Activated CD4-positive, alpha-beta T cell treated with anti-CD3 and anti-CD28 coated beads for 36 hours (primary cell): ENCODE measurements at regions not wholly inside any gene's neighbourhood (a gene's known extent, or its start where the extent isn't known, plus 50 kb on each side); places are given as distances from the start of the nearest gene placed in this dataset.

Experiments used
- ATAC-seq: fragments of 200-7000 bp; cut with Tn5 transposase; one replicate; pipeline ENCODE4 v1.10.0; 2021; ENCODE audit warnings: mild to moderate bottlenecking, moderate library complexity
- CTCF ChIA-PET: fragments of 350-600 bp; sonication (Branson Sonifier 250); formaldehyde crosslinking; loops from one replicate; lab custom pipeline; 2021; ENCODE audit warnings: antibody characterized with exemption; lab: Charles Lee
- POLR2A ChIA-PET: fragments of 350-600 bp; sonication (Branson Sonifier 250); formaldehyde crosslinking; loops from one replicate; lab custom pipeline; 2021; ENCODE audit warnings: antibody characterized with exemption, inconsistent platforms; lab: Charles Lee
- DNase-seq: peaks from one replicate; pipeline ENCODE4 v3.0.0-alpha.2; 2020
- H3K27ac Mint-ChIP-seq: one replicate; pipeline ENCODE4 v1.8.0; 2021; ENCODE audit warnings: mixed read lengths
- H3K27me3 Mint-ChIP-seq: one replicate; pipeline ENCODE4 v1.8.0; 2021; ENCODE audit warnings: mixed read lengths
- H3K36me3 Mint-ChIP-seq: one replicate; pipeline ENCODE4 v1.8.0; 2021; ENCODE audit warnings: low read depth, mixed read lengths
- H3K4me1 Mint-ChIP-seq: one replicate; pipeline ENCODE4 v1.8.0; 2021; ENCODE audit warnings: mixed read lengths
- H3K4me3 Mint-ChIP-seq: one replicate; pipeline ENCODE4 v1.8.0; 2021; ENCODE audit warnings: mild to moderate bottlenecking, moderate library complexity, mixed read lengths
- H3K9me3 Mint-ChIP-seq: one replicate; pipeline ENCODE4 v1.8.0; 2021; ENCODE audit warnings: low read depth, mixed read lengths
- intact Hi-C, 2 experiments: fragments of 100-400 bp; cut with DNase I in 1 of 2; cut with micrococcal nuclease in 1 of 2; formaldehyde crosslinking; loops; one replicate each; pipeline versions ENCODE4 v1.14.2 to v1.15.1; 2022 to 2024; cut with DNase I, micrococcal nuclease

DNA sequence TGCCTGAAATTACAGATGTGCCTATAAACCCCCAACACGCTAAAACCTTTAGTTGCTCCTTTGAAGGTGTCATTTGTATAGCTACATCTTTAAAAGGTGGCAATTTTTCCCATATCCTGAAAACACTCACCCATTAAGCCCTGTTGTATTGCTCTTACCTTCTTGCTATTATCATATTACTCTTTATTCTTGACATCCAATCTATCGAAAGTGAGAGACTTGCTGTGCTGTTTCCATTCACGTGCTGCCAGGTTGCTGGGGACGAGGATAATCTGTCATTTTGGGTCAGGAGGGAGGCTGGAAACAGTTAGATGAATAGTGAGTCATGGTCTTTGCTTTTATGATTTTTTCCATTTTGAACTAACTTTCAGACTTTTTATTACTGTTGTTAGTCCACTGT is 213.0 kb upstream of the PRMT6 start:
- Mint-ChIP-seq H3K9me3 (no peaks in the 10 kb centered on the region), H3K4me1 (no peaks in the 10 kb centered on the region), H3K4me3 (no peak overlapping the region), H3K36me3 (no peaks in the 10 kb centered on the region), H3K27ac (no peak overlapping the region), H3K27me3 (no peaks in the 10 kb centered on the region)
- ATAC-seq, result no peak
- no peak for DNase-seq
- intact Hi-C loops, result no loop called here
- CTCF ChIA-PET, result no interaction called here
- POLR2A ChIA-PET, result no interaction called here

DNA sequence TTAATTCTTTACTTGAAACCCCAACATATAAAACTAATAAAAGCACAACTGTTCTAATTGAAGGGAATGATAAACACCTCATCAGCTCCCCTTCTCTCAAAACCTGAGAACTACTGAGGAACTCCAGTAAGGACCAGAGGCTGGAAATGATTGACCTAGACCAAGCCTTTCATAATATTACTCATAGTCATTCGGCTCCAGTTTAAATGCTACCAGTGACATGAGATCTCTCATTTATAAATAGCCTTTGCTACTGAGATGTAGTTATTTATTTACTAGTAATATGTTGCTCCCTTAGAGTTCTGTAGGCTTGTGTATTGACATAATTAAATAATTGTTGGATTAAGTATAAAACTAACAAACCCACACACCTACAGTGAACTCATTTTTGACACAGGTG is 209.8 kb upstream of the PRMT6 start:
- ChIA-PET CTCF (no interaction called here), POLR2A (no interaction called here)
- intact Hi-C loops, result no loop called here
- Mint-ChIP-seq H3K4me1 (no peaks in the 10 kb centered on the region), H3K27ac (no peak overlapping the region), H3K27me3 (no peaks in the 10 kb centered on the region), H3K4me3 (no peak overlapping the region), H3K36me3 (no peaks in the 10 kb centered on the region), H3K9me3 (no peaks in the 10 kb centered on the region)
- ATAC-seq (no peak), DNase-seq (no peak)

DNA sequence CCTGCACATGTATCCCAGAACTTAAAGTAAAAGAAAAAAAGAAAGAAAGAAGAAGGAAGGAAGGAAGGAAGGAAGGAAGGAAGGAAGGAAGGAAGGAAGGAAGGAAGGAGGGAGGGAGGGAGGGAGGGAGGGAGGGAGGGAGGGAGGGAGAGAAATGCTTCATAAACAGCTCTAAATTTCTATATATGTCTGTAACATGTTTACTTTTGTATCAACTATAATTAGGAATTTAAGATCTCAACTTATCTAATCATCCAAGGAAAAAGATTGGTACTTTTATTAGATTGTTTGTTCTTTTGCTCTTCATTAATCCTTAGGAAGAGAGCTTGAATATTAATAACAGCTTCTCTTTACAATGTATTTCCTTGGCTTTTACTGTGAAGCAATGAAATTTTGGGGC is 195.4 kb upstream of the PRMT6 start:
- no peaks in the 10 kb centered on the region for H3K27me3 Mint-ChIP-seq
- H3K9me3 Mint-ChIP-seq, result peaks cover 1% of the 10 kb centered on the region
- H3K36me3 Mint-ChIP-seq, result no peaks in the 10 kb centered on the region
- POLR2A ChIA-PET, result no interaction called here
- H3K27ac Mint-ChIP-seq, result no peak overlapping the region
- H3K4me3 Mint-ChIP-seq, result no peak overlapping the region
- ATAC-seq (no peak), DNase-seq (no peak)
- intact Hi-C loops, result no loop called here
- CTCF ChIA-PET, result no interaction called here
- no peaks in the 10 kb centered on the region for H3K4me1 Mint-ChIP-seq

DNA sequence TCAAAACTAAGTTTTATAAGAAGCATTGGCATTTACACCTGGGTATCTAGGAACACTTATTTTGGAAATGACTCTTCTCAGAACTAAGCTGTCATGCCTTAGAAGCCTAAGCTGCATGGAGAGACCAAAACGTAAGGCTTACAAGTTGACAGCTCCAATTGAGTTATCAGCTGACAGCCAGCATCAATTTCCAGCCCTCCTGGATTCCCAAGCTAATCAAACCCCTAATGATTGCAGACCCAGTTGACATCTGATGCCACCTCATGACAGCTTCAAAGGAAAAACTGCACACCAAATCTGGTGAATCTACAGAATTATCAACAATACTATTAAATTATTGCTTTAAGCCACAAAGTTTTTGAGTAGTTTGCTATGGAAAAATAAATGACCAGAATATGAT is 187.6 kb upstream of the PRMT6 start:
- H3K27me3 Mint-ChIP-seq, result no peaks in the 10 kb centered on the region
- H3K9me3 Mint-ChIP-seq, result peaks cover 5% of the 10 kb centered on the region
- H3K4me1 Mint-ChIP-seq, result no peaks in the 10 kb centered on the region
- no peak overlapping the region for H3K4me3 Mint-ChIP-seq
- ATAC-seq (no peak), DNase-seq (no peak)
- intact Hi-C loops, result no loop called here
- ChIA-PET CTCF (no interaction called here), POLR2A (no interaction called here)
- H3K27ac Mint-ChIP-seq, result no peak overlapping the region
- H3K36me3 Mint-ChIP-seq, result no peaks in the 10 kb centered on the region

DNA sequence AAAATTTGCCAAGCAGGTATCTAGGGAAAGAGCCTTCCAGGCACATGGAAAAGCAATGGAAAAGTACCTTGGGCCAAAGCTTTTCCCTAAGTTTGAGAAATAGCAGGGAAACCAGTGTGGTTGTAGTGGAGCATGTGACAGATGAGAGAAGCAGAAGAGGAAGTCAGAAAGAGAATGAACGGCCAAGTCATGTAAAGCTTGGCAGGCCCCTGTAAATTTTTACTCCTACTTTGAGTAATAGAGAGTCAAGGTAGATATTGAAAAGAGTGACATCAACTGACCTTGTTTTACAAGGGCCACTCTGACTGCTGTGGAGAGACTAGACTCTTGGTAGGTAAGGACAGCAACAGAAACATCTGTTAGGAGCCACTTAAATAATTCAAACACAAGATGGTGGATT is 180.9 kb upstream of the PRMT6 start:
- no peak overlapping the region for H3K4me3 Mint-ChIP-seq
- no peaks in the 10 kb centered on the region for H3K27me3 Mint-ChIP-seq
- H3K27ac Mint-ChIP-seq, result no peak overlapping the region
- DNase-seq (no peak), ATAC-seq (no peak)
- ChIA-PET POLR2A (no interaction called here), CTCF (no interaction called here)
- no peaks in the 10 kb centered on the region for H3K36me3 Mint-ChIP-seq
- no peaks in the 10 kb centered on the region for H3K4me1 Mint-ChIP-seq
- intact Hi-C loops, result no loop called here
- H3K9me3 Mint-ChIP-seq, result peaks cover 5% of the 10 kb centered on the region

DNA sequence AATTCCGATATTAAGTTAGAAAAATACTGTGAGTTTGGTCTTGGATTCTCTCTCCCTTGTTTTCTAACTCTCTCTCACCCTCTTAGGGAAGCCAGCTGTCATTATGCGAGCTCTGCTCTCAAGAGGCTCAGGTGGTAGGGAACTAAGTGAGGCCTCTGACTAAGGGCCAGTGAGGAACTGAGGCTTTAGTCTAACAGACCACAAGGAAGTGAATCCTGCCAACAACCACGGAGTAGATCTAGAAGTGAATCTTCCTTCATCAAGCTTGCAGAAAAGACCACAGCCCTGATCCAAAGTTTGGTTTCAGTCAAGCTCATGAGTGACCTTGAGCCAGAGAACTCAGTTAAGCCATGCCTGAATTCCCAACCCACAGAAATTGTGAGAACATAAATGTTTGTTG is 180.1 kb upstream of the PRMT6 start:
- intact Hi-C loops, result no loop called here
- ATAC-seq, result no peak
- H3K4me3 Mint-ChIP-seq, result no peak overlapping the region
- ChIA-PET CTCF (no interaction called here), POLR2A (no interaction called here)
- H3K27ac Mint-ChIP-seq, result no peak overlapping the region
- no peaks in the 10 kb centered on the region for H3K4me1 Mint-ChIP-seq
- no peak for DNase-seq
- peaks cover 5% of the 10 kb centered on the region for H3K9me3 Mint-ChIP-seq
- H3K36me3 Mint-ChIP-seq, result no peaks in the 10 kb centered on the region
- no peaks in the 10 kb centered on the region for H3K27me3 Mint-ChIP-seq

DNA sequence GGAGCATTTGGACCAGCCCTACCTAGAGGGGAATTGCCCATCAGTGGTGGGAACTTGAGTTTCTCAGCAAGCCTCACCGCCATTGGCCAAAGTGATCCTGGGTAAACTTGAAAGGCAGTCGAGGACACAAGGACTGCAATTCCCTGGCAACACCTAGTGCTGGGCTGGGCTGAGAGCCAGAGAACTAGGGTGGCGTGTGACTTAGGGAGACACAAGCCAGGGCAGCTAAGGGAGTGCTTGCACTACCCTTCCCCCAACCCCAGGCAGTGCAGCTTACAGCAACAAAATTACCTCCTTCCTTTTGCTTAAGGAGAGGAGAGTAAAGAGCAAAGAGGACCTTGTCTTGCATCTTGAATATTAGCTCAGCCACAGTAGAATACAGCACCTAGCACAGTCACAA is 176.9 kb upstream of the PRMT6 start:
- no peak overlapping the region for H3K27ac Mint-ChIP-seq
- H3K36me3 Mint-ChIP-seq, result no peaks in the 10 kb centered on the region
- ATAC-seq (no peak), DNase-seq (no peak)
- H3K4me3 Mint-ChIP-seq, result no peak overlapping the region
- no peaks in the 10 kb centered on the region for H3K9me3 Mint-ChIP-seq
- CTCF ChIA-PET, result no interaction called here
- no peaks in the 10 kb centered on the region for H3K4me1 Mint-ChIP-seq
- H3K27me3 Mint-ChIP-seq, result no peaks in the 10 kb centered on the region
- intact Hi-C loops, result no loop called here
- POLR2A ChIA-PET, result no interaction called here

DNA sequence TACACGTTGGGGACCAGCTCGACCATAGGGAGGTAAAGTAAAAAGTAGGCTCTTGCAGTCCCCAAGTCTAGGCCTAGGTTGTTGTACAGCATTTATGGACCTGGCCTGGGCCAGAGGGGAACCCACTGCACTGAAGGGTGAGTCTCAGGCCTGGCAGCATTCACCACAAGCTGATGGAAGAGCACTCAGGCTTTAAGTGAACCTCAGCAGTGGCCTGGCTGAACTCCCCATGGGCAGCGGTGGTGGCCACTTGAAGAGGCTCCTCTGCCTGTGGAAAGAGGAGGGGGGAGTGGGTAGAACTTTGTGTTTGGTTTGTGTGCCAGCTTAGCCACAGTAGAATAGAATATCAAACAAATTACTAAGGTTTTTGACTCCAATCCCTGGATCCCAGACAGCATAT is 176.2 kb upstream of the PRMT6 start:
- Mint-ChIP-seq H3K4me1 (no peaks in the 10 kb centered on the region), H3K36me3 (no peaks in the 10 kb centered on the region), H3K4me3 (no peak overlapping the region), H3K9me3 (peaks cover 3% of the 10 kb centered on the region), H3K27me3 (no peaks in the 10 kb centered on the region), H3K27ac (no peak overlapping the region)
- CTCF ChIA-PET, result no interaction called here
- DNase-seq (no peak), ATAC-seq (no peak)
- intact Hi-C loops, result no loop called here
- POLR2A ChIA-PET, result no interaction called here

DNA sequence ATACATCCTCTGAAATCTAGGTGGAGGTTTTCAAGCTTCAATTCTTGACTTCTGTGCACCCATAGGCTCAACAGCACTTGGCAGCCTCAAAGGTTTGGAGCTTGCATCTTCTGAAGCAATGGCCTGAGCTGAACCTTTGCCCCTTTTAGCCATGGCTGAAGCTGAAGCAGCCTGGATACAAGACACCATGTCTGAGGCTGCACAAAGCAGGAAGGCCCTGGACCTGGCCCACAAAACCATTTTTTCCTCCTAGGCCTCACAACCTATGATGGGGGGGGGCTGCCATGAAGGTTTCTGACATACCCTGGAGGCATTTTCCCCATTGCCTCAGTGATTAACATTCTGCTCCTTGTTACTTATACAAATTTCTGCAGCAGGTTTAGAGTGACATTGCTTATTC is 173.3 kb upstream of the PRMT6 start:
- H3K27ac Mint-ChIP-seq, result no peak overlapping the region
- H3K4me1 Mint-ChIP-seq, result no peaks in the 10 kb centered on the region
- no peak for ATAC-seq
- no peak overlapping the region for H3K4me3 Mint-ChIP-seq
- ChIA-PET CTCF (no interaction called here), POLR2A (no interaction called here)
- peaks cover 3% of the 10 kb centered on the region for H3K9me3 Mint-ChIP-seq
- no peaks in the 10 kb centered on the region for H3K36me3 Mint-ChIP-seq
- DNase-seq, result no peak
- intact Hi-C loops, result no loop called here
- no peaks in the 10 kb centered on the region for H3K27me3 Mint-ChIP-seq

DNA sequence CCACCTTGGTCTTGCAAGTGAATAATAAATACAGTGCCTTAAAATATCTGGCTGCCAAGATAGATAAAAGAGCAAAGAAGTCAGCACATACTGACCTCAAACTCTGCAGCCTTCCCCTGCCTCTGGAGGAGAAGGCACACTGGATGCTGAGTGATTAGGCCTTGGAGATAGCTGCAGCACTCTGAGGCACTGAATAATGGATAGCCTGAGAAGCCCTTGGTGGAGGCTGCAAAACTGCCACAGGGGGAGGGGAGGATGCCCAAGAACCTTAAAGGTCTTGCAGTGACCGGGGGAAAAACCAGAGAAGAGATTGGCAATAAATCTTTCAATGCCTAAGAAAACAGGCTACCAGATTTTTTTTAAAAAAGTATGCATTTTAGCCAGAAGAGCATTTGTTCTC is 167.4 kb upstream of the PRMT6 start:
- POLR2A ChIA-PET, result interaction anchor here (0.6 kb wide), 1 partner anchor 251 kb away, joined by 3 read pairs; no protein-coding TSS in a partner anchor
- CTCF ChIA-PET, result no interaction called here
- intact Hi-C loops, result no loop called here
- Mint-ChIP-seq H3K9me3 (peaks cover 3% of the 10 kb centered on the region), H3K4me3 (no peak overlapping the region), H3K4me1 (no peaks in the 10 kb centered on the region), H3K27ac (no peak overlapping the region), H3K36me3 (no peaks in the 10 kb centered on the region), H3K27me3 (no peaks in the 10 kb centered on the region)
- ATAC-seq (no peak), DNase-seq (no peak)

DNA sequence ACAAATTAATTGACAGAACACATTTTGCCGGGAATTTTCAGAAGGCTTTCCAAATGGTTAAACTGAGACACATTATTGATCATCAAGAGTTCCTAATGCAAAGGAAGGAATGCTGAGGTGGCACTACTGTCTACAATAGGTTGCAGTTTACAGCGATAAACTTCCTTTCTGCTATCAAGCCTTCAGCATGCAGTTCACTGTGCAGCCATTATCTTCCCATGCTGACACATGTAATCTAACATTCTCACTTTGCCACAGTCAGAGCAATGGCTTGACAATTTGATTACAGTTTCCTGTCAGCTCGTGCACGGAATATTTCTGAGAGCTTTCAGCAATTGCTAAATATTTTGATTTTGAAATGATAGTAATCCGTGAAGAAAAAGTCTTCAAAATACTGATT is 166.9 kb upstream of the PRMT6 start:
- intact Hi-C loops, result no loop called here
- ATAC-seq (no peak), DNase-seq (no peak)
- ChIA-PET POLR2A (no interaction called here), CTCF (no interaction called here)
- H3K4me1 Mint-ChIP-seq, result no peaks in the 10 kb centered on the region
- H3K4me3 Mint-ChIP-seq, result no peak overlapping the region
- no peaks in the 10 kb centered on the region for H3K27me3 Mint-ChIP-seq
- H3K9me3 Mint-ChIP-seq, result peaks cover 3% of the 10 kb centered on the region
- H3K27ac Mint-ChIP-seq, result no peak overlapping the region
- no peaks in the 10 kb centered on the region for H3K36me3 Mint-ChIP-seq

DNA sequence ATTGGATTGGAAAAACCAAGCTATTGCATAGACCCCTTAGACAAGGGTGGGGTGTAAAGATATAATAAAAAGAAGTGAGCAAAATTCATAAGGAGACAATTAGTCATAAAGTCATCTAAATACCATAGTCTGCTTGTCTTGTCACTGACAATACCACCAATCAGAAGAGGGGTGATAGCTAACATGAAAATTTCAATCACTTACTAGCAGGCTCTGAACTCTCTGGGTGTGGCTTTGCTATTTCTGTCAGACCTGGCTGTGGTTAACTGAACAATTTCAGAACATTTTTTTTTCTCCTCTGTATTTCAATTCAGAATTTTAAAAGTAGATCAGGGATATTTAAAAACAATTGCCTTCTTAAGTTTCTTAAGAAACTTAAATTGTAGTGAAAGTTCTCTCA is 158.5 kb upstream of the PRMT6 start:
- Mint-ChIP-seq H3K36me3 (no peaks in the 10 kb centered on the region), H3K4me3 (no peak overlapping the region), H3K9me3 (no peaks in the 10 kb centered on the region), H3K27ac (no peak overlapping the region), H3K4me1 (no peaks in the 10 kb centered on the region), H3K27me3 (no peaks in the 10 kb centered on the region)
- DNase-seq, result no peak
- intact Hi-C loops, result no loop called here
- no peak for ATAC-seq
- POLR2A ChIA-PET, result no interaction called here
- CTCF ChIA-PET, result no interaction called here

DNA sequence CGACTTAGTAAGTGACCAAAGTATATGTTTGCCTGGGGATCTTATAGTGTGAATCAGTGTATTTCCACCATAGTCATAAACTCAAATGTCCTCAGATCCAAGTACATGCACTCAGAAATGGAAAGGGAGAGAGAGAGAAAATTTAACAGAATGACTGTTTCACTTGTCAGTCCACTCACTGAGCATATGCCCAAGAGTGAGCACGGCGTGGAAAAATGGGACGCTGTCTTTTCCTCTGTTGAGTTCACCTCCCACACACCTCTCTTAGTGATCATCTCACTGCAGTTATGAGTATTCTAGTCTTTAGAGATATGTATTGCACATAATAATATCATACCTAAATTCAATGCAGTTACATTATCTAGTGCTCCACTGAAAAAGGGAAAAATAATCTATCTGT is 156.8 kb upstream of the PRMT6 start:
- no peak overlapping the region for H3K27ac Mint-ChIP-seq
- H3K4me1 Mint-ChIP-seq, result no peaks in the 10 kb centered on the region
- H3K4me3 Mint-ChIP-seq, result no peak overlapping the region
- ChIA-PET POLR2A (no interaction called here), CTCF (no interaction called here)
- DNase-seq (no peak), ATAC-seq (no peak)
- H3K9me3 Mint-ChIP-seq, result no peaks in the 10 kb centered on the region
- no peaks in the 10 kb centered on the region for H3K36me3 Mint-ChIP-seq
- H3K27me3 Mint-ChIP-seq, result no peaks in the 10 kb centered on the region
- intact Hi-C loops, result no loop called here
